Activated CD8-positive, alpha-beta memory T cell treated with anti-CD3 and anti-CD28 coated beads, Interleukin-2, amount 50 U/mL, for 1 hour (primary cell): ENCODE measurements at regions not wholly inside any gene's neighbourhood (a gene's known extent, or its start where the extent isn't known, plus 50 kb on each side); places are given as distances from the start of the nearest gene placed in this dataset.

Experiments used
- DNase-seq: peaks from one replicate; pipeline ENCODE4 v3.0.0-alpha.2; 2020; ENCODE audit errors: extremely low read depth

DNA sequence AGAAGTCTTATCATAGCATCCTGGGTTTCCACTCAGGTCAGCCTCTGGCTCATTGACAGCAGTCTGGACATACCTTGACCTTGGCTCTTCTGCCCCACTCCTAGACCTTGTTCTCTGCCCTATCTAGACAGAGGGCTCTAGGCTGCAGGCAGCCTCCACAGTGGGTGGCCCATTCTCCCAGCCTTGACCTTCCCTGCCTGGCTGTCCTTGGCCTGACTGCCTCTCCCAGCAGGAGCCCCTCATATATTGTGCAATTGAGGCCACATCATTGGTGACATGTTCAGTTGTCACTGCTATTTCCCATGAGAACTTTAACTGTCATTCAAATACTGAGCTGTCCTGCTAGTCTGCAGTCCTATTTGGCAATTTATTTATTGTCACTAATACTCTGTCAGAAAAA, 503.4 kb downstream of the PLXNA4 start:
- no peak for DNase-seq

DNA sequence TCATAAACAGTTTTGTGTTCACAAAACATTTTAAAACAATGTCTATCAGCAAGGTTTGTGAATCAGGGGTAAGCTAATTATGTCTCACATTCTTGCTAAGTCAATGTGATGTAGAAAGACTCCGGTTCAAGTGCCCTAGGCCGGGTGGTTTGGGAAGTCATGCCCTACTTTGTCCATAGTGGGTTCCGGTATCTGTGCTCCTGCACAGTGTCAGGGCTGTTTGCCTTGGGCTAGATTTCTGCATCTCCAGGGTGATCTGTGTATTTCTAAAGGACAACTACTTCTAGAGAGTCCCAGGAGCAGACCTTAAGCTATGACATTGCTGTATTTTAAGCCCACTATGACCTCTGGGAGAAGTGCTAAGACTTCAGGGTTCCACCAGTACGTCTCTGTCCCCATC, 504.1 kb downstream of the PLXNA4 start:
- no peak for DNase-seq

DNA sequence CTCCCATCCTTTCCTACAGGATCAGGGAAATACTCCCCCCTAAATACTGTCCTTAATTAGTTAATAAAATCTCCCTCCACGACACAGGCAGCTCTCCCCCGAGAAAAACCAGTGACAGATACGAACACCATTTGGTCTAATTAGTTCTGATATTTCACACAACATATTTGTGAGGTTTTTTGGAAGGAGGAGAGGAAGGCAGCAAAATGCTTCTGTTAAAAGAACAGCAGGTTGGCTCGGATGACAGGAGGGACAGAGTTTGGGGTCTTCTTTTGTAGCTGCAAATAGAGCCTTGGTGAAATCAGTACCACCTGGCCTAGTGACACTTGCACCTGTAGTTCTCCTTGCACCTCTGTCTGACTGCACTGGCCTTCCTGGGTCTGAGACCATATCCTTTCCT, 507.0 kb downstream of the PLXNA4 start:
- no peak for DNase-seq

DNA sequence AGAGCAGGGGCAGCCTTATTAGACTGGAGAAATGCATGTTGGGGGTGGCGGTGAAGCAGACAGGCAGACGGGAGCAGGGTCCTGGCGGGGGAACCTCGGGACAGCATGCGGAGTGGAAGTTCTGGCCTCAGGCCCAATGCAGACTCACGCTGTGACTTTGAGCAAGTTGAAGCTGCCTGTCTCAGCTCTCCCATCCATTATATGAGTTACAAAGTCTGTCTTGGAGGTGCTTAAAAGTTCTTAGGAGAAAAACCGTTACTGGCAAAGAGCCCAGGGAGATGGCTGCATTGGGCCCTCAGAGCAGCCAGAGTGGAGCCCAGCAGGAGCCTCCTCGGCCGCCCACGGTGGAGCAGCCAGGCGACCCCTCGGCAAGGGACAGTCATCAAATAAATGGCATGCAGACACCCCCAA, 509.5 kb downstream of the PLXNA4 start:
- DNase-seq, result no peak

DNA sequence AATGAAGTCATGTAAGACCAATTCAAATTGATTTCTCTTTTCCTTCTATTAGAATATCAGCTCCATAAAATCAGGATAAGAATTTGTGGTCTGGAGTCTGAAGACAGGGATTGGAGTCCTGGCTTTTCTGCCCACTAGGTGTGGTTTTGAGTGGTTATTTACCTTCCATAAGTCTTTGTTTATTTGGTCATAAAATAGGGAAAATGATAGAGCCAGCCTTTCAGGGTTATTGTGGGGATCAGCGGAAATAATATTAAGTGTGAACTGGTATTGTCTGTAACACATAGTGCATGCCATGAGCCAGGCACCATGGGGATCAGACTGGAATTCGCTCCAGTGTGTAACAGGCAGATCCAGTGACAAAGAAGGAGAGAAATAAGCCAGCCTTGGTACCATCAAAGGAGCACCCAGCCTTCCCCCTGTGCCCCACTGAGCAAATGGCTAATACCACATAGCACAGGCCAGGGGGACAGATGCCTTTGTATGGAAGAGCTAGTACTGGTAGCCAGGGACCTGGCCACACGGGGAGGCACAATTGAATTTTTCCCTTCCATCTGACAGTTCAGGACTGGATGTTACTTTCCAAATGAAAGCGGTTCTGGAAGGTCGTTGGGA, 509.7 kb upstream of the PODXL start:
- DNase-seq, result no peak

DNA sequence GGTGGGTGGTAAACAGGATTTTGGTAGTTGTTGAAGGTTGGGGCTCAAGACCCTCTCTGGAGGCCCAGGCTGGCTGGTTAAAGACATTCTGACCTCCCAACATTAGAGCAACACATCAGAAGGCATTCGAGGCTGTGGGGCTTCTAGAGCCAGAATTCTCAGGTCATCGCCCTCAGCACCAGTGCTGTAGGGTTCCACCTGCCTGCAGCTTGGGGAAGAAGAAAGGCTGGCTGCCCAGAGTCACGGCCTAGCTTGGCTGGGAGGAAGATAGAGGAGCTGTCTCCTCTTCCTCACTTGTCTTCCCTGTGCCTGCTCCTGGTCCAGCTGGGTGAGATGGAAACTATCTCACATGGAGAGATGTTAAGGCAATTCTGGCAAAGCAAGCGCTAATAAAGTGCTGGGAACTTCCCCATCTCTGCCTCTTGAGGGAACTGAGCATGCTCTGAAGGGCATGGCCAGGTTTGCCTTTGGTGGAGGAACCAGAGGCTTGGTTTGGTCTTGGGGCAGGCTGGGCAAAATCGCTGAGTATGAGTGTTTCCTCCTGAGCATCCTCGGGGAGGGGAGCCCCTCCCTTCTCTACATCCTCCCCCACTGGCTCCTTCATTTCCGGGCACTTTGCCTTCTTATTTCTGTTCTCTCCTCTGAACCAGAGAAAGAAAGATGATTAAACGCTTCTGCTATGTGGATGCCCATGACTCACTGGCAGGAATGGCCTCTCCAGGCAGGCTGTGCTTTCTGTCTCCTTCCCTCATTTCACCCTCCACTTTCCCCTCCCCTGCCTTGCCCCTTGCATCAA, 509.0 kb upstream of the PODXL start:
- no peak for DNase-seq

DNA sequence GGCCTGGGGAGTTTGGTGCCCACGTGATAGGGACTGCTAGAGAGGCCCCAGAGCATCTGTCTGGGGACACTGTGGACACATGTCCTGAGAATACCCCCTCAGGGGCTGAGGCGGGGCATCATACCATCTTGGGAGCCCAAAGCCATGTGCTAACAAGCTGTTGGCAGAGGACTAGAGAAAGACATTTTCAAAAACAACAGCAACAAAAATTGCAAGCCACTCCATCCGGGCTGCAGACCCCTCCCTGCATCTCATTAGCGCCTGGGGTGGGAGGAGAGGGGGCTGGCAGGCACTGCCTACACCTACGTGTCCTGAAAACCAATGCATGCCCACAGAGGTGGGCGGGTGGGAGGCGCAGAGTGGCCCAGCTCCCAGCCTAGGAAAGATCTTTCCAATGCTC, 507.4 kb upstream of the PODXL start:
- DNase-seq, result no peak

DNA sequence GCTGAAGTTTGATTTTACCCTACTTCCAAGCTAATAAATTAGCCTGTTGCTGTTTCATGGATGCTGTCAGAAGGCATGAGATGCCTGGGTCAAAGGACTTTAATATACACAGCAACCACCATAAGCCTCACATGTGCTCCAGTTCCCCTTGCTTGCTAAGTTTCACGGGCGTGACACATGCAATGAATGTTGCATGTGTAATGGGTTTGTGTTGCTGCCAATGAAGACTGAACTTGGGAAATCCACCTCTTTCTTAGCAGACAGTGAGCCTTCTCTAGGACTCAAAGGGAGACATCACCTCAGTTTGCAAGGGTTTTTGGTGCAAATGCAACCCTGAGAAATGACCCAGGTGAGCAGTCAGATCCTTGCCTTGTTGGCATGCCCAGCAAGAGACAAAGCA, 505.5 kb upstream of the PODXL start:
- DNase-seq, result no peak

DNA sequence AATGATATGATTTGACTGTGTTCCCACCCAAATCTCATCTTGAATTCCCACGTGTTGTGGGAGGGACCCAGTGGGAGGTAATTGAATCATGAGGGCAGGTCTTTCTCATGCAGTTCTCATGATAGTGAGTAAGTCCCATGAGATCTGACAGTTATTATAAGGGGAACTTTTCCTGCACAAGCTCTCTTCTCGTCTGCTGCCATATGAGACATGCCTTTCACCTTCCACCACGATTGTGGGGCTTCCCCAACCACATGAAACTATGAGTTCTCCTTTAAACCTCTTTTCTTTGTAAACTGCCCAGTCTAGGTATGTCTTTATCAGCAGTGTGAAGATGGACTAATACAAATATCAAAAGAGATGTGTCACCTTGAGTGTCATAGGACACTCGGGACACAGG, 502.7 kb upstream of the PODXL start:
- no peak for DNase-seq

DNA sequence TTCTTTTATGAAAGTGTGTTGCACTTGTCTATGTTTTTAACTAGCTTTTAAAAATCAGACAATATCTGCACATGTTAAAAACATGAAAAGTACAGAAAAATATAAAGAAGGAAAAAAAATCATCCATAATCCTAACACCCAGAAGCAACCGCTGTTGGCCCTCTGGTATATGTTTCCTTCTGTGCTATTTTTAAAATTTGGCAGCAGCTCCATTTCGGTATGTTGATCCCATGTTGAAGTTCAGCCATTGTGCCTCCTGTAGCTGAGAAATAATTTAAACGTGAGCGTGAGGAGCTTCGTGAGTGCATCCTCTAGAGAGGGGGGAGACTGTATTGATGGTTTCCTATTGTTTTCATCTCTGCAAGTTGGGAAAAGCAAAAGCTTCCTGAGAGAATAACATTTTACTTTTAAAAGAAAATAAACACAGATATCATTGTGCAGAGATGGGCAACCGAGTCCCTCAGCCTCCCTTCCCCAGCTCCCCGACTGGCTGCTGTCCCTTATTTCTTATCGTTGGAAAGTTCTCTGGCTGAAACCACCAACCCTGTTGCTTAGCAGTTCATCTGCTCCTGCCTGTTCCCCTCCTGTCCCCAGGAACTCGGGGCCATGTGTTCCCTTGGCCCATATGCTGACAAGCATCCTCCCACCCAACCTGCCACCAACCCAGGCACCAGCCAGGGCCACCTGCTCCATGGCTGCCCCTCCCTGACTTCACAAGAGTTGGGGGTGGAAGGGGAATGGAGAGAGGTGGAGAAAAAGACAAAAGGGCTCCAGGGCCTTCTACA, 499.1 kb upstream of the PODXL start:
- no peak for DNase-seq

DNA sequence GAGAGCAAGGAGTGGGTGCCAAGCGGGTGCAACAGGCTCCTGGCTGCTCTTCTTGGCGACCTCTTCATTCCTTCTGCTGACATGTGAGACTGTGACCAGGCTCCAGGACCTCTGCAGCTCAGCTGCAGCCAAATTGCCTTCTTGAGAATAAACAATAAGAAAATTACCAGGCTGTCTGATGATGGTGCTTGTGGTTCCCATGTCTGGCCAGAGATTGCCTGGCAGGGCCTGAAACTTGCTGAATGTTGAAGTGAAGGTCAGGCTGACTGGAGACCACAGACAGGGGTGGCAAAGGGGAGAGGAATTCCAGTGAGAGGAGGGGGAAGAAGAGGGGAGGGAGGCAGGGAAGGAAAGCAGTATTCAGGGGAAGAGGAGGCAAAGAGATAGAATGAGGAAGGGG, 497.4 kb upstream of the PODXL start:
- DNase-seq, result no peak

DNA sequence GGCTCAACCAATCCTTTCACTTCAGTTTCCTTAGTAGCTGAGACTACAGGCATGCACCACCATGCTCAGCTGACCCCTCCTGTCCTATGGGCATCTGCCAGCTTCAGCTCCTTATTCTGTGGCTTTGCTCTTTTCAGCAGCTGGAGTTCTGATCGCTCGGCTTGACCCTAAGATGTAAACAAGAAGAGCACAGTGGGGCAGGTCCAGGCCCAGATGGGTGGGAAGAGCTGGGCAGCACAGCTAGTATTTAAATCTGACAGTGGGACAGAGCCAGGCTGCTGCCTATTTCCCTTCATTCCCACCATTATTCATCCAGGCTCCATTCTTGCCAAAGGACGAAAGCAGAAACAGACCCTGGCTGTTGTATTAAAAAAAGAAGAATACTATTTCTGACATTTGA, 494.9 kb upstream of the PODXL start:
- DNase-seq, result no peak

DNA sequence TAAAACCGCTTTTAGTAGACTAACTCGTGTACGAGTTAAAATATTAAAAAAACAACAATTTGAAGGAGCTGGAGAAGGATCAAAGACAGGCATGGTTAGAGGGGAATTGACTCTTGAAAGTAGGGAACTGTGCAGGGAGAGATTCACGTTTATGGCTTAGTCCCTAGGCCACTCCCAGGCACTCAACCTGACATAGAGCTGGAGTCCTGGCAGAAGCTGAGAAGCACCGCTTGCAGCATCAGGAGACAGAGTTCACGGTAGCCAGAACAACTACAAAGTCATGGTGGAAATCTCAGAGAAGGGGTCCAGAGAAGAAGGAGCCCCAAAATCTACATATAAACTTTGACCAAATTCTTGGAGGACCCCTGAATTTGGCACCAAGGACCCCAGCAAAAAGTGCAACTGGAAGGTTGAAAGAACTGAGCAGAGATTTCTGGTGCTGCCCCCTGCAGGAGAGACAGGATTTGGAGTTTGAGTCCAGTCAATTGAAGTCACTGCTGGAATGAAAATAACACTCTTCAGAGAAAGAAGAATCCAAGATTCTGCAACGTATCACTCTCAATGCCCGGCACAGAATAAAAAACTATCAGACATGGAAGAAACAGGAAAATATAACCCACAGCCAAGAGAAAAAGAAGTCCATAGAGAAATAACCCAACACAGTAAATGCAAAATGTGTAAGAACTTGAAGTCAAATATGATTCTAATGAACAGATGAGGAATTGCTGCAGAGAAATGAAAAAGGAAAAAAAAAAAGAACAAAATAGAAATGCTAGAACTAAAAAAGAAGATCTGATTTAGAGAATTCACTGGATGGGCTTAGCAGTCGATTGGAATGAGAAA, 493.3 kb upstream of the PODXL start:
- DNase-seq, result no peak

DNA sequence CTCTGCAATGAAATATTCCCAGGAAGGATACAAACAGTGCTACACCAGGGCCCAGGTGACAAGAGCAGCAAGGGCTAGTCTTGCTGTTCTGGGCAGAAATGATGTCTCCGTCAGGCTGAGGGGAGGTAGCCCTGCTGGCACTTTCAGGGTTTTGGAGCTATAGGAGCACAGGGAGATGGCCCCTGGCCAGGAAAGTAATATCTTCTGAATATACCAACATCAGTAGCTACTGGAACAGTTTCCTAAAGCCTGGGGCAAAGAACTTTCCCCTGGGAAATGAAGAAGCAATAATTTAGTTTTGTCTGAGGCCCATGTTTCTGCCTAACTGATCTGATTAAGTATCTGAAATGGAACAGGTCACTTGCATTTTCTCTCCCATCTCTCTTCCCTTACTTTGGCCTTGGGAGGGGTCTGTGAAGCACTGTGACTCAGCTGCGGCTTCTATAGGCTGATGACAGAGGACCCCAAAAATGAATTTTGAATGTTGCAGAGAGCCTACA, 489.1 kb upstream of the PODXL start:
- no peak for DNase-seq

DNA sequence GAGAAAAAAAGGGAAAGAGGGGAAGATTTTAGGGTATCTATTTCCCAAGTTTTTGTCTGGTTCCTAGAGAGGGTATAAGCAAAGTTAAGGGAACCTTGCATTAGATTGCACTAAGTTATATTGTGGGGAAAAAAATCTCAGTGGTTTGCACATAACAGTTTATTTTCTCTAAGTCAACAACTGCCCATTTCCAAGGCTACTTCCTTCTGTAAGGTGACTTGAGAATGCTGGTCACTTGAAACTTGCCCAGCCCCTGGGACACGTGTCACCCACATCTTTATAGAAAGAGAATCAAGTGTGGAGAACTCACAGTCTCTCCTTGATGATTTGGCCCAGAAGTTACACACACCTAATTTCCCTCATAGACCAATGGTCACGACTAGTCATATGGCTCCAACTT, 488.6 kb upstream of the PODXL start:
- no peak for DNase-seq

DNA sequence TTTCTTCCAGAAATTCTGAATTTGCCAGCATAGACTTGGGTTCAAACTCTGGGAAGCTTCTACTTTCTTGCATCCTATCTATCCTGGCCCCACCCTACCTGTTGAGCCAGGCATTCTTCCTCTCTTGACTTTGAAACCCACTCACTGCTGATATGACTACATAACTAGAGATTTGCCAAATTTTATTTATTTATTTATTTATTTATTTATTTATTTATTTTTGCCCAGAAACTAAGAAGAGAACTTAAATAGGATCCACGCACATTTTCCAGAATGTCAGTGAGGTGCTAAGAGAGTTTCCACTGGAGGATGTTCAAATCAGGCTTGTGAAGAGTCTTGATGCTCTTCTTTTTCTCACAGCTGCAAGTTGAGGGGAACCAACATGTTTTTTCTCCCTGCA, 487.8 kb upstream of the PODXL start:
- DNase-seq, result no peak

DNA sequence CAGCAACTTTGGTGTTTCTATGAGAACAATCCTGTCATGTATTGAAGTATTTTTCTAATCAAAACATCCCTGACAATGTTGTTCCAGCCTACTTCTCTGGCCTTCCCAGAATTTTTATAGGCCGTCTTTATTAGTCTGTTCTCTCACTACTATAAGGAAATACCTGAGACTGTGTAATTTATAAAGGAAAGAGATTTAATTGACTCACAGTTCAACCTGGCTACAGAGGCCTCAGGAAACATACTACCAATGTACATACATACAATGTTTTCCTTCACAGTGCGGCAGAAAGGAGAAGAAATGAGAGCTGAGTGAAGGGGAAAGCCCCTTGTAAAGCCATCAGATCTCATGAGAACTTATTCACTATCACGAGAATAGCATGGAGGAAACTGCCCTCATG, 484.7 kb upstream of the PODXL start:
- no peak for DNase-seq

DNA sequence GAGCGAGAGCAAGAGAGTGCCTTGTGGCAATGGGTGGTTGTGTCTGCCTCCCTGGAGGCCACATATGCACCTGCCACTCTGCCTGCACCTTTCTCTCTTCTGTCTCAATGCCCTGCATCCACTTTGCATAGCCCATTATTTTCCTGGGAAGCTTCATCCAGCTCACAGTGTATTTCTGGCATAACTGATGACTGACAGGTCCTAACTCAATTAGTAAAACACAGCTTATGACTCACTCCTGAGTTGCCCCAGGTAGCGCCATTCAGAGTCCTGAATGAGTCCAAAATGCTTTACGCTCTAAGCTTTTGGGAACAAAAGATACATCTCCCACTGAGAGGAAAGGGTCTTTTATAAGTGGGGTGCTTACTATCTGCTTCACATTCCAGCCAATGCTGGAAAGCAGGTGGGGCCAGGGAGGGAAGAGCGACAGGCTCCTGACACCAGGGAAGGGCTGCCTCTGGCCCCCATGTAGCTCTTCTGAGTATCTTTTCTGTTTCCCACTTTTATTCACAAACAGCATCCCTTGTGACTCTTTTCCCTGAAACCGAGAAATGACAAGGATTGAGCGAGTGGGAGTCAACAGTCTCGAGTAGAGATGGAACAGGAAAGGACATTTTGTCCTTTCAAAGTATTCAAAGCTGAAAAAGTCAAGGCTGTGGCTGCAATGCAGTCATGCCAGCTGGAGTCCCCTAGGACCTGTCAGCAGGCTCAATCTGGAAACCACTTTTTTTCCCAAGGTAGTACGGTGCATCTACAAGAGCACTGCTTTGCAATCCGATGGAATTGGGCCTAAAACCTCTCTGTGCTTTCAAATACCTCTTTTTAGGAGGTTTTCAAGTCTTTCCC, 479.3 kb upstream of the PODXL start:
- DNase-seq, result no peak

DNA sequence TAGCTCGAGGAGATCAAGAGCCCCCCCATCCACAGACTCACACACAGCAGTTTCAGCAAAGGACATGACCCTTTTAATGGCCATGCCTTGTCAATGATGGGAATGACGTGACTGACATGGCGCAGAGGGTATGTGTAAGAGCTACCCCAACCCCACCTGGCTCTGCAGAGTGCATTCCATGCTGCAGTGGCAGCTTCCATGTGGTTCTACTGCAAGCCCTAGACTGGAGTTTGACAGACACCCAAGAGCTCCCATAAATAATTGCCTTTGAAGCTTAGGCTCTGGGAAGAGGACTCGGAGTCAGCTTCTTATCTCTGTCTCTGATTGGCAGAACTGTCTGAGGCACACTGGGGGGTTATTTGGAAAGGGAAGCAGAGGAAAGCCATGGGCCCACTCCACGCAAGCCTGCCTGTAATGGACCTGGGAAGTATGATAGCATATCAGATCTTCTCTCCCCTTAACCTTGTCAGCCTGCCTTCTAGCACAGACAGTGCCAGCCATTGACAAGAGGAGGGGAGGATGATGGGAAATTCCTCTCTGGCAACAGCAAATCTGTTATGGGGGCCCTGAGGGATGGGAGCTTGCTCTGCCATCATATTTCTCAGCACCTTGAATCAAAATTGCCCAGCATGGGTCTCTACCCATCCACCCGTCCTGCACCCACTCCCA, 478.5 kb upstream of the PODXL start:
- DNase-seq, result no peak

DNA sequence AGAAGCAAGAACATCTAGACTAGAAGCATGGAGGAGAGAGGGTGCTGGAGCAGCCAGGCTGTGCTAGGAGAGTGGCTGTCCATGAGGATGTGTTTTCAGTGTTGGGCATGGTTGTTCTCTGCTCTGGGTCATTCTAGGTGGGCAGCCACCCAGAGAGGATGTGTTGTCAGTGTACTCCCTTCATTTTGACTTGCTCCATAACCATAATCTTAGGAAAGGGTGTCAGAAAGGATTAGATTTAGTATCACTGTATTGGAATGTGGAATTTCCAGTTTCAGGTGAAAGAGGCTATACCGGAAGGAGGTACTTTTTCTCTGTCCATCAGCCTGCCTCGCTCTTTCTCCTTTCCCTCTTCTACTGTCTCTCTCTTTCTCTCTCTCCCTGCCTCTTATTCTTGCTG, 474.5 kb upstream of the PODXL start:
- no peak for DNase-seq
